ENCODE measurements at regions not wholly inside any gene's neighbourhood (a gene's known extent, or its start where the extent isn't known, plus 50 kb on each side); places are given as distances from the start of the nearest gene placed in this dataset.

DNA sequence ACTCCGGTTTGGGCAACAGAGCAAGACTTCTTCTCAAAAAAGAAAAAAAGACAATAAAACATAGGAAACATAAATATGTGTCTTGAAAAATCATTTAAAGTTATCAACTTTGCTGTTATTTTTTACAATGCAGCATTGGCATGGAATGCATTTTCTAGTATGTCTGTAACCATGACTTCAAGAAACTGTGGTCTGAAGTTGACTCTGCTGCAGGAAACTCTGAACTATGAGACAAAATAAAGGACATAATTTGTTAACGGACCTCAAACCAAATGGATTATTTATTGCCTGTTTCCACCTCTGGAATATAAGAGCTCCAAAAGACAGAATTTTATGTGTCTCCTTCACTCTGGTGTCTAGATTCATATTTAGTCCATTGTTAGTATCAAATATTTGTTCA, 79.1 kb downstream of the TRIB2 start:
- no peak for DNase-seq (ENCODE audit: low read depth in 1 of 2, low spot score in 1 of 2)

DNA sequence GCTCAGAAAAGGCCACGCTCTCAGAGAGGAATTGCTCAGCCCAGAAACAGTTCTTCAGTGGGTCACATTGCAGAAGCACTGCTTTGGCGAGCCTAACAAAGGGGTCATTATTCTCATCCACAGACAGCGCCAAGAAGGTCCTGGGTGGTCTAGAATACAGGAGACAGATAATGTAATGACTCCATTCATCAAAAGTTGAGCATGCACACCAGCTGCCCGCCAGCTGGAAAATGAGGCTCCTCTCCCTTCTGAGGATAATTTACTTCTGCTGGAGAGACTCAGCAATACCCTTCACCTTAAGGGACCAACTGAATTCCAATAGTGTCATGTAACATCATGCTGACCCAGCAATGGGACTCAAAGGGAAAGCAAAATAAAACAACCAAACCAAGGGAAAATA, 79.9 kb downstream of the TRIB2 start:
- DNase-seq (ENCODE audit: low read depth in 1 of 2, low spot score in 1 of 2), result no peak

DNA sequence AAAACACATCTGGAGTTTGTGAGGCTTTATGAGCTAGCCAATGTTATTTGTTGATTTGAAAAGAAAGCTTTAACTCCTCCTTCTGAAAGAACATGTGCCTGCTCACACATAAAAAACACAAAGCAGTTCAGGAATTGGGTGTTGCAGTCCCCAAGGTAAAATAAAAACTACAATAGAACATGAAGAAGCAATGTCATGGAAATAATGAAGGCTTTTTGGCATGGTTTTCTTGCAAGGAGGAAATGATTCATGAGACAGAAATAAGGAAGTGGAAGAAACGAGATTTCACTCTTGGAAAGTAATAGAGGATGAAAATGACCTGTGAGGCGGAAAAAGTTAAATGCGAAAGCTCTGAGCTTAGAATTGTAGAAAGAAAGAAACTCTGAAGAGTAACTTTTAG, 81.1 kb downstream of the TRIB2 start:
- no peak for DNase-seq (ENCODE audit: low read depth in 1 of 2, low spot score in 1 of 2)

DNA sequence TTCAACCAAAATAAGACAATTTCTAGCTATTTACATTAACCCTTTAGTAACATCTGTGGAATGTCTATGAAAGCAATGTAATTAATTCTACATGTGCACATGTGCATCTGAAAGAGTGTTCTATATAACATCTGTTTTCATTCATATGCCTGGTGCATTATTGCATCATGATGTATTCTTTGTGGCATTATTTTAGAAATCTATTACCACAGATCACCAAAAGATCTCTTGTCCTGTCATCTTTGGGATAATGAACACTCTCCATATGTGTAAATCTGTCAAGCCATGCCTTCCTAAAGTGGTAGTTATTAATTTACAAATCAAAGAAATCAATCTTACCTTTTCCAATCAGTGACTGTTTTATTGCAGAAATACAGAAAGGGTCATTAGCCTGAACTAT, 86.9 kb downstream of the TRIB2 start:
- no peak for DNase-seq (ENCODE audit: low read depth in 1 of 2, low spot score in 1 of 2)

DNA sequence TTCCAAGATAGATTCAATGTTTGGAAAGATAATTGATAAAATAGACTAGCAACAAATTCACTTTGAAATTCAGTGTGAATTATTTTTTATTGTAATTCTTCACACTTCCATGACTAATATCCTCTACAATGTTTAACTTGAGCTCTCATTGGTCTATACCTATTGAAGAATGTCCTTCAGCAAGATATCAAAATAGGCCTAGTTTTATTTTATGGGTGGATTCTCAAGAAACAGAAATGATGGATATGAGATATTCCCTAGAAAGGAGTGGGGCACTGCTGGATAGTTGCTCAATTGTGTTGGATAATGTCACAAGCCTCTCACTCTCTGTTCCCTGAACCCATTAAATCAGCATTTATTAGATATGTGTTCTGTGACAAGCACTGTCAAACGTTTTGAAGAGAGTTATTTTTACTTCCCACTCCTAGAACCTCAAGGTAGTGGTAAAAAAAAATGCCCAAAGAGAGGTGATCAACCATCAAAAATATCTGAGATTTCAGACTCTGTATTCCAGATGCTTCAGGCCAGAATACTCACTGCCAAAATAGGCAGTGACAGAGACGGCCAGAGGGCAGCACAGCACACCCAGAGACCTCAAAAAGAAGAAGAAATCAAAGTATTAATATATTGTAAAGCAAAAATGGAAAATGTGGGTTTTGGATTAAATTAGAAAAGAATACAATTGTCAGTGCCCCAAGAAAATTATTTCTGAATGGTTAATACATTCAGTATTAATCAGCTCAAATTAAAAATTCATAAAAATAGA, 87.5 kb downstream of the TRIB2 start:
- DNase-seq (ENCODE audit: low read depth in 1 of 2, low spot score in 1 of 2), result no peak

DNA sequence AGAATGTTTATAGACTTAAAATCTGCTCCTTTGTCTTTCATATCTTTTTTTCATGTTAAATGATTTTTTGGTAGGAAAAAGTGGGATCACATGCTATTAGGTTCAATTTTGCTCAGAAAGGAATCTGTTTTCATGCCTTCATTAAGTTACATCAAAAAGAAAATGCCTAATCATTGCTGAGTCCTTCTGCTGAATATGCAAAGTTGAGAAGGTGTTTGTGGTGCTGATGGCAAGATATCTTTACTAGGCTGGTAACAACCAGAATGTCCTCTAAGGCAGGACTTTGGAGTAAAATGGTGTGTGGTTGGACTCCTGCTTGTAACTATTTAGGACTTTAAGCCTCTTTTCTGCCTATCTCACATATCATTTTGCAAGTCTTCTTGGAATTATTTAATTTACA, 88.3 kb downstream of the TRIB2 start:
- no peak for DNase-seq (ENCODE audit: low read depth in 1 of 2, low spot score in 1 of 2)

DNA sequence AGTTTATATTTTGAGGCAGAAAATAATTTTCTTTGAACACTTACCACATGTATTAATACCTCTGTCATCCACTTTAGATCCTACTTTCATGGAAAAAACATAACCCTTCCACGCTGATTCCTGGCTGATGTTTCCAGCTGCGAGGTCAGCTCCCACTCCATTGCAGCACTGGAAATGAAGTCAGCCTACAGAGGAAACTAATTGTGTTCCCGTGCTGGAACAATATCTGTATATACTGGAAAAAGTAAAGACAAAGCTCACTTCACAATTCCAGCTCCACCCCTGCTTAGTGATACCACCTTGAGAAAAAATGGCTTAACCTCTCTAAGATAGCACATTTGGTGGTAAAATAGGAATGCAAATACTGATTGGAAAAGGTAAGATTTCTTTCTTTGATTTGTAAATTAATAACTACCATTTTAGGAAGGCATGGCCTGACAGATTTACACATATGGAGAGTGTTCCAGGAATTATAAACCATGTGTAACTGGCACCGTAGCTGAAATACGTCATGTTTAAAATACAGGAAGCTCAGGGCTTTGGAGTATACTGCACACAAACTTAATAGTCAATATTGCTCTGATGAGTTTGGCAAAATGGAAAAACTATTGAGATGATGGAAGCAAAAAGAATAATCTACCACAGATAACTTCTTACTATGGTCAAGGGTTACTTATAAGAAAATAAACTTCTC, 90.0 kb downstream of the TRIB2 start:
- no peak for DNase-seq (ENCODE audit: low read depth in 1 of 2, low spot score in 1 of 2)

DNA sequence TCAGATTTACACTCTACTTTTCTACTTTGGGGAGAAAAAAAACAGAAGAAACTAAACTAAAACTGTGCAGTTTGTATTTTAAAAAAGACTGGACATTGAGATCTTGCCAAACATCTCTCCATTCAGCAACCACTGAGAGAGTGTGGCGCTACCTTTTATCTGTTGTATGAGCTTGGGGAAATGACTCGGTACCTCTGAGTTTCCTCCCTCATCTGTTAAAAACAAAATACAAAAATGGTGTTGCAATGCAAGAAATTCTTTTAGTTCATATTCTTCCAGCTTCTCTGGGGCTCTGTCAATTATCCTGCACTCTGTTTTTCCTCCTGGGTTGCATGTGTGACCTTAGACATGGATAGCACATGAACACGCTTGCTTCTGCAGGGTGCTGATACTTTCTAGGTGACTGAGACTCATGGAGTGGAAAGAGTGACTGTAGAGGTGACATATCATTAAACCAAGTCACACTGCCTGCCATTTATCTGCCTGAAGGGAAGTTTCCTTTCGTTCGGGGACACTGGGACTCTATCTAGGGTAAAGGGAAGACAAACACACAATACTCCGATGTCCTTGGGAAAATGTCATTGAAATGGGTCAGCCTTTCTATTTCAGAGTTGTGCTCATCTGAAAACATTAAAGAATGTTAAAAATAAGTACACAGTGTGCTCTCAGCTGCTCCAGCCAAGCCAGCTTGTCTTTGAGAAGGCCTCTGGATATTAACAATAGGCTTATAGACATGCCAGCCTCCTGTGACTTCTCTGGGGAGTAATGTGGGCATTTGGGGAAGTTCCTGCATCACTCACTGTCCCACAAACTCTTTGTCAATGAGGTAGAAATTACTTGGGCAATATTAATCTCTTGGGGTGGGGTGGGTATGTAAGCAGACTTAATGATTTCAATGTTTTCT, 91.4 kb downstream of the TRIB2 start:
- DNase-seq (ENCODE audit: low read depth in 1 of 2, low spot score in 1 of 2), result no peak

DNA sequence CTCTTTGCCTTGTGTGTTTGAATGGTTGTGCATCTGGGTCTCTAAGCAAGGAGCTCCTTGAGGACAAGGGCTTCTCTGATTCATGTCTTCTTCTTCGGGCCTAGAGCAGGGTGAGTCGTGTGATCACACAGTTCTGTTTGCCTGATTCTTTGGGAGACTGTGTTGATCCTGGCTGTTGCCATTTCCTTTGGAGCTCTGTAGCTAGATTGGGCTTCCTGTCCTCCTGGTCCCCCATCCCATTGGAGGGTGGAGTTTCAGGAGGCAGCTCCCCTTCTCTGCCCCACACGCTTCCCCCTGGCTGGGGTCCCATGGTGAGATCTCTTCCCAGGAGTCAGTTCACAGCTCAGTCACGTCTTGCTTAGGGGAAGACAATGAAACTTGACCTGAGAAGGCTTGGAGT, 92.8 kb downstream of the TRIB2 start:
- no peak for DNase-seq (ENCODE audit: low read depth in 1 of 2, low spot score in 1 of 2)

DNA sequence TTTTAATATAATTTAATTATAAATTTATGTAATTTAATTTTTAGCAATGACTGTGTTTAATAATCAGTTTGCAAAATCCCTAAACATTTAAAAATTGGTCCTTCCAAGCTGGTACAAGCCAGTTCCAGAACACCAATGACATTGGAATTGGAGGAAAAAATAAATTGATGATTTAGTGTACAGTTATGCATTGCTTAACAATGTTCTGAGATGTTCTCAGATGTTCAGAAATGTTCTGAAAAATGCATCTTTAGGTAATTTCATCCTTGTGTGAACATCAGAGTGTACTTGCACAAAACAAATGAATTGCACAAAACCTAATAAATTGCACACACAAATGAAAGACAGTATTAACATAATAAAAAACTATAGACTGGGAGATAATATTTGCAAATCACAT, 95.2 kb downstream of the TRIB2 start:
- no peak for DNase-seq (ENCODE audit: low read depth in 1 of 2, low spot score in 1 of 2)

DNA sequence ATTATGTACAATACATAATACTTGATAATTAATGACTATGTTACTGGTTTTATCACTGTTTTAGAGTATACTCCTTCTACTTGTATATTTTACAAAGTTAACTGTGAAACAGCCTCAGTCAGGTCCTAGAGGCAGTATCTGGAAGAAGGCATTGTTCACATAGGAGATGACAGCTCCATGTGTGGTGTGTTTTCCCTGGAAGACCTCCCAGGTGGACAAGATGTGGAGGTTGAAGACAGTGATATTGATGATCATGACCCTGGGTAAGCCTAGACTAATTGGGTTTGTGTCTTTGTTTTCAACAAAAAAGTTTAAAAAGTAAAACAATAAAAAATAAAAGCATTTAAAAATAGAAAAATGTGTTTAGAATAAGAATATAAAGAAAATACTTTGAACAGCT, 96.4 kb downstream of the TRIB2 start:
- DNase-seq (ENCODE audit: low read depth in 1 of 2, low spot score in 1 of 2), result no peak

DNA sequence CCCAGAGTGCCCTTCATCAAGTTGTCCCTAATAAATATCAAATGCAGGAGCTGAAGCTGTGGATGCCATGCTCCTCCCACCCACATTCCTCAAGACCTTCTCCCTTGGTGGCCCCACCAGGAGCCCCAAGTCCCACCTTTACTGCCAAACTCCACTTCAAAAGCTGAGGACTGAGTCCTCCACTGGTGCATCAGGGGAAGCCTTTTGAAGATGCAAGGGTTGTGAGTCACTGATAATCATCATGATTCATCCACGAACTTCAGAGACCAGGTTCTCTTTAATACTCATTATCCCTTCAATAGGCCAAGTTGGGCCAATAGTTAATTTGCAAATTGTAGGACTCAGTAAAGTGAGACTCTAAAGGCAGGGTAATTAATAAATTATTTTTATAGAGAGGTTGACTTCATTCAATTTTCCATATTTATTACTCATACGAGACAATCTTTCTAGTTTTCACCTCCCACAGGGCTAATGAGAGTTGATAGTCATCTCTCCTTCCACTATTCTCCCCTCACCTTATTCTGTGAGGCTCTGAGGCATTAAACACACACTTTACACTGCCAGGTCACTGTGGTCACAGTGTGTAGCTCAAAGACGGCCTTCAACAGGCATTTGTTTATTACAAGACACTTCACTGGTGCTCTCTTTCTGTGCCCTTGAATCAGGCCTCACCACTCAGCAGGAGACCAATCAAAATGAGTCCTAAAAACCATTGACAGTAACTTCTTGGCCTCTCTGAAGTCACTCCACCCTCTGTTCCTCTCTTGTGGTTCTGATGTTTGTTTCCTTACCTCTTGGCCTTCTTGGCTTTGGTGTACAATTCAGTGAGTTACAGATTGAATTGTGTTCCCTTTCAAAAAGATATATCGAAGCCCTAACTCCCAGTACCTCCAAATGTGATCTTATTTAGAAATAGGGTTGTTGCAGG, 99.9 kb downstream of the TRIB2 start:
- no peak for DNase-seq (ENCODE audit: low read depth in 1 of 2, low spot score in 1 of 2)

DNA sequence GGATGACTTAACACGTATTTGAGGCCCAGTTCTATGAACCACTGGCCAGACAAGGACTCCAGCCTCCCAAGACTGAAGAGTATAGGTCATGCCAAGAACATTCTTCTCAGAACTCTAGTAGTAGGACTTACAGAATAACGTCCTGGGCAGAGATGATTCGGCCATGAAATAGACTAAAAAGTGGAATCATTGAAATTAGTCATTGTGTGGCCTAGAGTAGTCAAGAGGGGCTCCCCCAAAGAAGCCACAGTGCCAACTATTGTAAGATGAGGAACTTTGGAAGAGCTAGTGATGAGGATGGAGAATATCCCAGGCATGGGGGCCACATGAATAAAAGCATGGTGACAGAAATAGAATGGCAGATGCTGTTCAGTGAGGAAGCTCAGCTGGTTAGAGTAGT, 101.1 kb downstream of the TRIB2 start:
- no peak for DNase-seq (ENCODE audit: low read depth in 1 of 2, low spot score in 1 of 2)

DNA sequence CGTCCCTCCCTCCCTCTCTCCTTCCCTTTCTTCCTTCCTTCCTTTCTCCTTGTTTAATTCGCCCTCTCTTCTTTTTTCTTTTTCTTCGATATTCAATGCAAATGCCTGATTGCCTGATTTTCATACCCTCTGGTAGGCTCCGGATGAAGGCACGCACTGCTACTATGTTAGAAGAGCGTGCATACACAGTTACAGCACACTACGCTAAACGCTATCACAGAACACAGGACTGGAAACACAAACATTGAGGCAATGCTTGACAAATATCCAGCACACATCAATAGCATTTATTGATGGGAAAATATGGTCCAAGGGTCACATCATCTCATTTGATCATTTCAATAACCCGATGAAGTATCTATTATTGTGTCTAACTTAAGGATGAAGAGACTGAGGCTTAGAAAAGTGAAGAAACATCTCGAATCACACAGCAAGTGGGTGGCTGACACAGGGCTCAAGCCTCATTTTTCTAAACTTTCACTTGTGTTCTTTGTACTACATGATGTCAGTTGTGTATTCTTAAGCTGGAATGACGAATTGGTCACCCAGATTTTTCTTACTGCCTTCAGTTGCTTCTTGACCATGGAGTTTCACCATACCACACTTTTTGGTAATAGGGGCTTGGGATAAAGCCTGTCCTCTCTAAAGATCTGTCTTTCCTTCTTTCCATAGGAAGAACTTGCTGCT, 101.8 kb downstream of the TRIB2 start:
- no peak for DNase-seq (ENCODE audit: low read depth in 1 of 2, low spot score in 1 of 2)

DNA sequence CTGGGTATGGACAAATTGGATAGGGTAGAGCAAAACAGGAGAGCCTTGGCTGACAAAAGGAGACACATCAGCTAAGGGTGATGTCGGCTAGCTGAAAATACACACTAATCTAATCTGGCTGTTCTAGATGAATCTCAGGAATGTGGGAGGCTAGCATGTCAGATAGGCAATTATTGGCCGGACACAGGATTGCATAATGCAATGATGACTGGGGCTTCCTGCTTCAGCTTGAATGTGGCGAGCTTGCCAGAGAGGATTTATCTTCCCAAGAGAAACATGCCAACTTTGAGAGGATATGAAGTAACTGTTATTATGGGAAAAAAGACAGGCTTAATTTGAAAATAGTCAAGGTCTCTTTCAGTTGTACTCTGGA, 102.4 kb downstream of the TRIB2 start:
- no peak for DNase-seq (ENCODE audit: low read depth in 1 of 2, low spot score in 1 of 2)

DNA sequence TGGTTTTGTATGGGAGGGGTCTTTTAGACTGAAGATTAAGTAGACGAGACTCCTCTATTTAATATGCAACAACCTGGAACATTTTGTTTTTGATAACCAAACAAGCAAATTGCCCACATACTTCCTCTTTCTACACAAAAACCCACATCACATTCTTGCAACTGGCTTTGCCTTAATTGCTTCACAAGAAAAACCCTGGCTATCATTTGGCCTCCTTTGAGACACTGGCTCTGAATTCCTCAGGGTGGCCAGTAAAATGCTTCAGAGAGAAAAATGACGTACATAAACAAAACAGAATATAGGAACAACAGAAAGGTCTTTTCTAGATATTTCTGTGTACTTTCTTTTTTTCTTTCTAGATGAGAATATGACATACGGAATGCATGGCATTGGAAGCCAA, 103.0 kb downstream of the TRIB2 start:
- DNase-seq (ENCODE audit: low read depth in 1 of 2, low spot score in 1 of 2), result no peak

DNA sequence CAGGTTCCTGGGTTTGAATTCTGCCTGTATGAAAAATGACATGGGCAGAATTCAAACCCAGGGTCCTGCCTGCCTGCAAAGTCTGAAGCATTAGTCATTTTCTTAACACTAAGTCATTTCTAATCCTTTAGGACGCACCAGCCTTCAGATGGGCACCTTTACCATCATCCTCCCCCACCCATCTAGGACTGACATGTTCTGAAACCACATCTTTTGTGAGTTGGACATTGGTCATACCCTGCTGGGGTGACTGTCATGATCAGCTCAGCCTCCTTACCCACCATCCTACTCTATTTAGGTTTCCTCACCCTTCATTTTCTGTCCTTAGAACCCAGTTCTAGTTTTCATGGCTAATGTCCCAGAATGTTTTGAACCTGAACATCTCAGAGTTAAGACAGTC, 104.9 kb downstream of the TRIB2 start:
- no peak for DNase-seq (ENCODE audit: low read depth in 1 of 2, low spot score in 1 of 2)

DNA sequence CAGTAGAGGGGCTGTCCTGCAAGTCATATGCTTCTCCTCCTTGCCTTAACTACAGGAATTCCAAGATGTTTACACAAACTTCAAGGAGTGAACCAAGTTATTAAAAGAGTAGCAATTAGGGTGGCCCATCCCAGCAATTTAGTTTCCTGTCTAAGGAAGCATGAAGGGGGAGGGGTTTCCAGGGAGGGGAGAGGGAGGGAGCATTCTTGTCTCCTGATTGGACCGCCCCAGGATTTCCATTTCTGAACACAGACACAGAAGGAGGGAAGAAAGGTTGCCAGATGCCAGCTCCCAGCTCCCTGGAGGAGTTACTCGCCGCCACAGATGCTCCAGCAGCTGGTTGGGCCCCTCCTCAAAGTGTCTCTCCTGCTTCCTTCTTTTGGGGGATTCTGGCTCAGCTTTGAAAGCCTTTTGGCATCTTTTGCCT, 107.6 kb downstream of the TRIB2 start:
- no peak for DNase-seq (ENCODE audit: low read depth in 1 of 2, low spot score in 1 of 2)

DNA sequence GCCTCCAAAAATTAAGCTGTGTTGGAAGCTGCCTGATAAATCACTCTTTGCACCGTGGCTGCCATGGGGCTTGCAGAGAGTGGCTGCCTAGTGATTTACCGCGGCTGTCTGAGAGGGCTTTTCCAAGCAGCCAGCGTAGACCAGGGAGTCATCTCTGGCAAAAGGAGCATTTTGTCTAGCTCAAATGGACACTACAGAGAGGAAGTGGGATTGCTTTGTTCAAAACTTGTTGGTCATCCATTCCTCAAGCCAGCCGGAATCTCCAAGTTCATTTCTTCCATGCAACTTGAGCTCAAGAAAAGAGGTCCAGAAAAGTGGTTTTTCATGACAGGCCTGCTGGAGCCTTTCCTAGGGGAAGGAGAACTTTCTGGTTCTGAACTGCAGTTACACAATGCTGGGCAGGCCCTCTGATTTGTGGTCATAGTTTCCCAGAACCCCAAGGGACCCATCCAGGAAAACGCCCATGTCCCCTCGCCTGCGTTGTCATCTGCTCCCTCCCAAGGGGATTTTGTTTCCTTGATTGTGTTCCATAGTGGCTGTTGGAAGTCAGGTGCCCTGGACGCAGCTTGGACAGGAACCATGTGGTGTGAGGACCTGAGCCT, 108.1 kb downstream of the TRIB2 start:
- no peak for DNase-seq (ENCODE audit: low read depth in 1 of 2, low spot score in 1 of 2)

DNA sequence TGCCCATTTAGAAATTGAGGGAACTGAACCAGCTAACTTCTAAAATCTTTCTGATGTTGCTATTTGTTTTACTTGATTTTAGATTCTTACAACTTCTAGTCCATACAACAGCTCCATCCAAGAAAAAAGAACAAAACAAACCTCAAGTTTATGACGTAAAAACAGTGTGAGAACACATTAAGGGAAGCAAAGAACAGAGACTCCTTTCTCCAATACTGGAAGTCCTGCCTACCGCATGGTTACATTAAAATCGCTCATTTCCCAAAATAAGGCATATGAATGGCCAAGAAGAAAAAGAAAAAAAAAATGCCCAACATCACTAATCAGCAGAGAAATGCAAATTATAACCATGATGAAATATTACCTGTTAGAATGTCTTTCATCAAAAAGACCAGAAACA, 110.0 kb downstream of the TRIB2 start:
- DNase-seq (ENCODE audit: low read depth in 1 of 2, low spot score in 1 of 2), result no peak

Data from stimulated activated CD4-positive, alpha-beta T cell treated with anti-CD3 and anti-CD28 coated beads, Interleukin-15, amount 100 ng/mL, for 1 hour (primary cell).